NCI-H1105 (cell line): ENCODE measurements at regions not wholly inside any gene's neighbourhood (a gene's known extent, or its start where the extent isn't known, plus 50 kb on each side); places are given as distances from the start of the nearest gene placed in this dataset.
"Not testable (repeated sequence)": the region's sequence is repeated elsewhere in the genome, so short reads cannot be mapped to it uniquely, and the experiment has no call there.

Experiments used
- DNase-seq: peaks from one replicate; lab custom pipeline; 2025; lab: John Stamatoyannopoulos, UW

DNA sequence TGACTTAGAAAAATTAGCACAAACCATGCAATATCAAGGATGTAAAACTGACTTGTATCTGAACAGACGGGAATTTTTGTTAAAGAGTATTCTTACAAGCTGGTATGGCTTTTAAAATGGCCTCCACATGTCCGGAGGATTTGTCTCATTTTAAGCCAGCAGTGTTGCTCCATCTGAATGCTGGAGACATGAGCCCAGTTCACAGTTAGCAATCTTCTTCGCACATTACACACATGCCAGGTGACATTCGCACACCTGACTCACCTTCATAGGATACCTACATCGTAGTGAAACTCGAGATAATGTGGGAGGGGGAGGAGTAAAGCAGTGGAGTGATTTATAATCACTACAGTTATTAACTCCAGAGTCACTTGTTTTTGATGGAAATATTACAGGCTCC is 231.8 kb upstream of the RBBP8 start:
- no peak for DNase-seq

DNA sequence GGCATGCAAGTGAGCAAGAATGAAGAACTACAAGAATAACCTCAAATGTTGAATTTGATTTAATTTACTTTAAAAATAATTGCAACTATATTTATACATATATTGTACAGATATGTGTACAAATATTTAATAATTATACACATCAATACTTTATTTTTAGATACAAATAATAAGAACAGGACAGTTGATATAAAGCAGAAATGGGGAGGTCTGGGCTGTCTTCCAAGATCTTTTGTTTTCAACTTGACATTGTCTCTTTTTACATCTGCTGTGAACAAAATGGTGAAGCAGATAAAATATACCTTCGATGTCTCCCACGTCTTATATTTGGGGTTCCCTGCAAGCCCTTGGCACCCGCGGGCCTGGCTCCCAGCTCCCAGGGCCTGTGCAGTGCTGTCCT is 231.3 kb upstream of the RBBP8 start:
- no peak for DNase-seq

DNA sequence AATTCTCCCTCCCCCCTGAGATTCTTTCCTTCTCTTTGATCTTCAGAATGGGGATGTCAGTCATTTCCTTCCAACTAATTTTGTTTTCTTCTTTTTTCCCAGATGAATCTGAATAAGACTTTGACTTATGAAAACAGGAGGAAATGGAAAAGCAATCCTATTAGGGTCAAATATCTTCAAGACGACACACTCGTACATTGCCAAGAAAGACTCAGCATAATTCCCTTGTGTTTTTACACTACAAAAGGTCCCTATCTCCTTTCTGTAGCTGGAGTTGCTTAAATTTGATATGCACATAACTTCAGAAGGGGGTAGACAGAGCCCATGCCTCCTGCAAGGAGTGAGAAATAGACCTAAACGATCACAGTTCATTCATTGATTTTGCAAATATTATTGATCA is 230.3 kb upstream of the RBBP8 start:
- no peak for DNase-seq

DNA sequence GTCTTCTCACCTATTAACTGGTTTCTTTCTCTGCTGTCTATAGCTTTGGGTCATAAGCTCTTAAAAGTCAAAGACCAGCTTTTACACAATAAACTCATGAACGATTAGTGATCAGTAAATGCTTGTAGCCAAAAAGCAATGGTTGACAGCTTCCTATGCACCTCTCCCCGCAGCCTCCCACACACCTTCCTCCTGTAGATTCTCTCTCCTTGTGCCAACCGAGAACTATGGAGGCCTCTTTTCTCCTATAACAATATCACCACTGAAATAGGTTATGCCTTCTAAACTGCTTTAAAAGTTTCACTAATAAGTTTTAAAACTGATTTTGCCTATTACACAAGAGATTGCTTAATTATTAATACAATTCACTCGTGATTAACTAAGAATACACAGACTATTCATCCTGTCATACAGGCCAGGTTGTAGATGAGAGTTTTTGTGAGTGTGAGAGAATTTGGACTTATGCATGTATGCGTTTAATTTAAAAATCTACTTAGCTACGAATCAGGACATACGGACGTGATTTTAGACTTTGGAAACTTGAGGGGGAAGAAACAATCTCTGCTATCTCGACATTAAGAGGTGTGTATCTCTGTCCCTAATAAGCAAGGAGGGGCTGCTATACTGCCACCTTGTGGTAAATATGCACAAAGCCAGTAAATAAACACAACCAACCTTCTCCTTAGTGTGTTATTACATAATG is 229.1 kb upstream of the RBBP8 start:
- DNase-seq = peak; percentile 25

DNA sequence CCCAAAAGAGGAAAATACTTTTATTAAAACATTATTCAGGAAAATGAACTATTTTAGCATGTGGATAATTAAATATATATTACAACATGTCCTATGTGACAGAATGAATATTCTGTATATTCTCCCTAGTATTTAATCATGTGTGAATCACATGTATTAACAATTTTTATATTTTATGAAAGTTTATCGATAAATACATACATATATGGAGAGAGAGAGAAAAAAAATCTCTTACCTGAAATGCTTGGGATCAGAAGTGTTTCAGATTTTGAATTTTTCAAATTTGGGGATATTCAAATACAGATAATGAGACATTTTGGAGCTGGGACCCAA is 228.6 kb upstream of the RBBP8 start:
- DNase-seq = no peak

DNA sequence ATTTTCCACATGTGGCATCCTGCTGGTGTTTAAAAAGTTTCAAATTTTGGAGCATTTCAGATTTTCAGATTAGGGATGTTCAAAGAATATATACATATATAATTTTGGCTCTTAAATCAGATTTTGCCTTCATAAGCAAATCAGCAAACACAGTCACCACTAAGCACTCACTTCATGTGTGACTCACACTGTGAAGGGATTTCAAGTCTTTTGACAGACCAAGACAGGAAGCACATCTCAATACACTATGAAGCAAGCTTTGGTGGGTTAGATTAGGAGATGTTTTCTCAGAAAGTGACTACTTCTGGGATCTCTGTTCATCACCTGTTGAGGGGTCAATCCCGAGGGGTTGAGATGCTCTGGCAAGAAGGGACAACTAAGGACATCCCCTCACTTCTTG is 227.8 kb upstream of the RBBP8 start:
- DNase-seq = no peak

DNA sequence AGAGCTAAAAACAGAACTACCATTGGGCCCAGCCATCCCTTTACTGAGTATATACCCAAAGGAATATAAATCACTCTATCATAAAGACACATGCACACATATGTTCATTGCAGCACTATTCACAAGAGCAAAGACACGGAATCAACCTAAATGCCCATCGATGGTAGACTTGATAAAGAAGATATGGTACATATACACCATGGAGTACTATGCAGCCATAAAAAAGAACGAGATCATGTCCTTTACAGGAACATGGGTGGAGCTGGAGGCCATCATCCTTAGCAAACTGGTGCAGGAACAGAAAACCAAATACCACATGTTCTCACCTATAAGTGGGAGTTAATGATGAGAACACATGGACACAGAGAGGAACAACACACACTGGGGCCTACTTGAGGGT is 227.1 kb upstream of the RBBP8 start:
- DNase-seq = not testable (repeated sequence)

DNA sequence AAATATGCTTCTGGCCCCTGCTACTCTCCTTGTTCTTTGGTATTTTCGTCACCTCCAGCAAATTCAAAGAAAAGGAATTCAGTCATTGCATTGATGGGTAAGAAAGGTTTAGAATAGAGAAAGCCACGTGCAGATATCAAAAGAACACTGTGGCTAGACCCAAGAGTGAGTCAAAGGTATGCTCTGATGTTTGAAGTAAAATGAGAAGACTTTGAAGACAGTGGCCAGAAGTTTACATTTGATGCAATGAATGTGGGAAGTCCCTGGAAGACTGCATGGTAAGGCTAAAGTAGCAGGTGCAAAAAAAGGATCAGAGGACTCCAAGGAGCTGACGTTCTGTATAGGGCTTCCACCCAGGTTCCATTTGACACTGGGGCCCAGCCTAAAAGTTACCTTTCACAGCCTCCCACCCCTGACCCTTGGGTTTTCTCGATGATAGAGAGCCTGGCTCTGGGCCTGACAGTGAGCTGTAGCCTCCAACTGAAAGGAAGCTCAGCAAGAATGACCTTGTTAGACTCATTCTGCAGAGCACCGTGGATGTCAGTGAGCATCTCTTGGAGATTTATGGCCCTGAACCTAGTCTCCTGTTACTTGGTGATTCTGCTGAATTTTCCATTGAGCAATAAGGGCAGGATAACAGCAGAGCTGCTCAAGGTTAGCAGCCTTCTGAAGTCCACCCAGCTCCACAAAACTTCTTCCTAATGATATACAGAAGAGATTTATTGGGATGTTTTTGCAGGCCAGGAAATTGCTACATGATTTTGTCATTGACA is 223.7 kb upstream of the RBBP8 start:
- no peak for DNase-seq

DNA sequence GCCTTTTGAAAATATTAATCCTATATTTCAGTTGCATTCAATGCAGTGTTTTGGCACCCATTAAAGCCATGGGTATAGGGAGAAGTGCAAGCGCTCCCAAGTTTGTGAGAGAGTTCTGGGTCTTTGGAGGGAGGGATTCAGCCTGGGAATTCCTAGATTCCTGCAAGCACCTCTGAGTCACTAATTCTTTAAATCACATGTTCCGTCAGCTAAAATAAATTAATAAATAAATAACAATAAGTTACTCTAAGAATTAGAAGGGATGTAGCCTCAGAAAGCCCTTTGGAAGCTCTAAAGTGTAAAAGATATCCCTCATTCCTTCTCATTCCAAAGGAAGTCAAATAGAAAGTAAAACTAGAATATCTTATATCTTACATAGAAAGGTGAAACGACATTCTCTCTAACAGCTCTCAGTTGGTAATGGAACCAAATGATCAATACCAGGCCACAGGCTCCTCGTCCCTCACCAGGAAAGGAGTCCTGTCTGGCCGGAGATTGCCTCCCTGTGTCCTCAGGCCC is 222.4 kb upstream of the RBBP8 start:
- DNase-seq = no peak

DNA sequence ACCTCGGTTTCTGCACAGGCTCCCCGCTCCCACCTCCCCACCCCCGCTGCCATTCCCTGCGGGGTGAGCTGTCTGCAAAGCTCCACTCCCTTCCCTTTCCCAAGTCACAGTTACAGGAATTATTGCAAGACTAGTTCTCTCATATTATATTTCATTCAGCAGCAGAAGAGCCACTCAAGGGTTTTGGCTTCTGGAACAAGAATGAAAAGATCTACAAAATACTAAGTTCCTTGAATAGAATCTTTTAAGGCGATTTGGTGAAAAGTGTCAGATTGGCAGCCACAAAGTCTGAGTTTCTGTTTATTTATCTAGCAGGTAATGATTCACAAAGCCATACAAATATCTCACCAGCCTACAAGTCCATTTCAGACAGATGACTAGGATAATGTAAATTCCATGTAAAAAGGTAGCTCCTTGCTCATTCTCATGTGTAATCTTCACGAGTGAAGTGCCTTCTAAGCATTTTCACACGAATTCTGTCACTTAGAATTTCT is 221.9 kb upstream of the RBBP8 start:
- no peak for DNase-seq

DNA sequence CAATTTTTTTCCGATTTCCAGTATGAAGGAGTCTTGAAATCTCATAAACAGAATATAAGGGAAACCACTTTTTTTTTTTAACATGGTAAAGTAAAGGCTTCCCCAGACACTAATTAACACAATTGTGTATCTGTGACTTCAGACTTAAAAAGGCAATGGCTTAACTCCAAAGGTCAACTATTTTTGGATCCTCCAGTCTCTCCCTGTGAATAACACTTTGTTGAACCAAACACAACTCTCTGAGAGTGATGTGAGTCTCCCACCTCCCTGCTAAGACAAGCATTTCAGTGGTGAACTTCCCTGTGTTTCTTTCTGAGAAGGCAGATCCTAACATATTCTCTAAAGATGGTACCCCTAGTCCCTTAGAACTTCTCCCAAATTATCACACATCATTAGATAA is 219.6 kb upstream of the RBBP8 start:
- DNase-seq = no peak

DNA sequence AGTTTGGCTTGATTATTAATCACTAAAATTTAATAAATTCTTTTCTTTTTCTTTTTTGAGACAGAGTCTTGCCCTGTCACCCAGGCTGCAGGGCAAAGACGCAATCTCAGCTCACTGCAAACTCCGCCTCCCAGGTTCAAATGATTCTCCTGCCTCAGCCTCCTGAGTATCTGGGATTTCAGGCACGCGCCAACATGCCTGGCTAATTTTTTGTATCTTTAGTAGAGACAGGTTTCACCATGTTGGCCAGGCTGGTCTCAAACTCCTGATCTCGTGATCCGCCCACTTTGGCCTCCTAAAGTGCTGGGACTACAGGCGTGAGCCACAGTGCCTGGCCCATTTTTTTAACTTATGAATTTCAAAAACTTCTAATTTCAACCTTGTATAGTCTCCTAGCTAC is 215.6 kb upstream of the RBBP8 start:
- not testable (repeated sequence) for DNase-seq

DNA sequence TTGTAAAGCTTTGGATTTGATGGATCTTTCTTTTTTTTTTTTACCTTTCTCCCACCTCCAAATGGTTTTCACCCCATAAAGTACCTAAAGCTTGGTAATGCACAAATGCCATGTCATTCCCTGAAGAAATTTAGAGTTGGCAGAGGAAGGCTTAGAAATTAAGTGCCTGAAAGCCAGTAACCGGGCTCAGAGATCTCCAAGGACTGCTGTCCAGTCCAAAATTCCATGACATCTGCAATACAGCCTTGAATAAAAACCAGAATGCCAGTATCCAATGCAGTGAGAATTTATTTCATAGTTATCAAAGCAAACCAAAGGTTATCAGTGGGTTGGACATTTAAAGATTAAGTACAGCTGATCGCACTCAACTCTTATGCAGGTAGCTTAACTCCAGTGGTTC is 209.9 kb upstream of the RBBP8 start:
- DNase-seq = no peak

DNA sequence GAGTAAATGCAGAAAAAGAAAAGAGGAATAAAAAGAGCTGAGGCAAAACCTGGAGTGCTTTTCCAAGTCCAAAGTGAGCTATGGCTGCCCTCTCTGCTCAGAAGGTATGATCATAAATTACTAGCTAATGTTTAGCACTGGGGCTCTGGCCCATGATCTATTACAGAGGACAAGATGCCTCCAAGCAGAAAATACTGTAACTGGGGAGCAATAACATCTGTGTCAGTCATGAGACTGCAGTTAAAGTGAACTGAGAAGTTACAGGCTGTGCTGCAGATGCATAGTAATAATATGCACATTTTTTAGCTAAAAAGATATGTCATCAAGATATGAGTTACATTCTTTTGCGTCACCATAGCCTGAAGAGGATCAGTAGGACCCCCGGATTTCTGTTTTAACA is 209.4 kb upstream of the RBBP8 start:
- DNase-seq = no peak

DNA sequence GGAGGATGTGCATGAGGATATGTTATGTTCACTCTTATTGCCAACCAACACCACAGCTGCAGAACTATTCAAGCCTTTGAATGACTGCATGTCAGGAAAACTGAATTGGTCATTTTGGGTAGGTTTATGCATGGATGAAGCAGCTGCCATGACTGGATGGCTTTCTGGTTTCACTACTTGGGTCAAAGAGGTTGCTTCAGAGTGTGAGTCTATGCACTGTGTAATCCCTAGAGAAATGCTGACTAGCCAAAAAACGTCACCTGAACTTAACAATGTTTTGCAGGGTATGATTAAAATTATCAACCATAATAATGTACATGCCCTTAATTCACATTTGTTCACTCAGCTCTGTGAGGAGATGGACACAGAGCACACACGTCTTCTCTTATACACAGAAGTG is 206.7 kb upstream of the RBBP8 start:
- no peak for DNase-seq

DNA sequence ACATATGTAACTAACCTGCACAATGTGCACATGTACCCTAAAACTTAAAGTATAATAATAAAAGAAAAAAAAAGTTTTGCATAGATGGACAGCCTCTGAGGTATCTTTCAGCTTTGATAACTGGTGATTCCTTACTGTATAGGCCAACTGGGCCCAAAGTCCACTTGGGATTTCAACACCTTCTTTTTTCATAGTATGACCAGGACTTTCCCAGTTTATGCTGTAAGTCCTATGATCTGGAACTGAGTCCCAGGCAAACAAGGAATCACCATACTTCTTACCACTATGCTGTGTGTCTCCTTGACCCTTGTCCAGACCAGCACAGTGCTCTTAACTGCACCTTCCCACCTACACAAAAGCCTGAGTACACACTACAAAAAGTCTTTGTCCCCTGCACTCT is 205.1 kb upstream of the RBBP8 start:
- no peak for DNase-seq

DNA sequence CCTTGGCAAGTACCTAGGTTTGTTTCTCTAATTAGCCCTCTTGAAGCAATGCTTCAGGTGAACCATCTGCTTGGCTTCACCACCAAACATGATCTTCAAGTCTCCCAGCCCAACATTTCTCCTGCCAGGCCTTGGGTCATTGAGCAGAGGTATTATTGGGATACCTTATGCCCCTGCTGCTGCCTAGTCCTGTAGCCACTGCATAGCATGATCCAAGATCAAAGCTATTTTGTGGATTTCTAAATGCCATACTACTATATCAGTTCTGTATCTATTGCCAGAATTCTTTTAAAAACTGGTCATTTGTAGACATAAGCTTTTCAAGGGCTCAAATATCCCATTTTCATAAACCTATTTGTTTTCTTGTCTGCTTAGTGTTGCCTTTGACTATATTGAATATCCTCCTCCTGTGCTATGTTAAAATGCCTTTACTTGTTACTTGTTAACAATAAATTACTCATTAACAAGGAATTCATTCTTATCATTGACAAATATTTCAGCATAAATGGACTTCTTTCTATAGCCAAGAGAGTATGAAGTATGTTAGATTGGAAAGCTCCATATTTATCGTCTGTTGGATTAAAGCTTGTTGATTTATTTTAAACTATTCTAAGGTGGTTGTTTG is 204.5 kb upstream of the RBBP8 start:
- DNase-seq = no peak

DNA sequence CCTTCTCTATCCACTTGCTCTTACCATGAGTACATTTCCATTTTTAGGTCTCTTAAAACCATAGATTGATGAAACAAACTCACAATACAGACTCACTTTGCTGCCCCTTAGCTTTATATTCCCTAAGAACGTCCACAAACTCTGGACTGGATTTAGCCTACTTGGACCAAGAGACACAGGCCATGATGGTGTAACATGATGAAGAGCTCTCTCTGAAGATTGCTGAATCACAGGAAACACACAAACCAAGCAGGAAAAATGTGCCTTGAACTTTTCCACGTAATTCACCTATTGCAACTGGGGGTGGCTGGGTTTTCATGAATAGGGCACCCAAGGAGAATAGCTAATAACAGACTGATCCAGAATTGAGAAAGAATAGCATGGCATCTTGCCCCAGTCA is 201.7 kb upstream of the RBBP8 start:
- DNase-seq = no peak

DNA sequence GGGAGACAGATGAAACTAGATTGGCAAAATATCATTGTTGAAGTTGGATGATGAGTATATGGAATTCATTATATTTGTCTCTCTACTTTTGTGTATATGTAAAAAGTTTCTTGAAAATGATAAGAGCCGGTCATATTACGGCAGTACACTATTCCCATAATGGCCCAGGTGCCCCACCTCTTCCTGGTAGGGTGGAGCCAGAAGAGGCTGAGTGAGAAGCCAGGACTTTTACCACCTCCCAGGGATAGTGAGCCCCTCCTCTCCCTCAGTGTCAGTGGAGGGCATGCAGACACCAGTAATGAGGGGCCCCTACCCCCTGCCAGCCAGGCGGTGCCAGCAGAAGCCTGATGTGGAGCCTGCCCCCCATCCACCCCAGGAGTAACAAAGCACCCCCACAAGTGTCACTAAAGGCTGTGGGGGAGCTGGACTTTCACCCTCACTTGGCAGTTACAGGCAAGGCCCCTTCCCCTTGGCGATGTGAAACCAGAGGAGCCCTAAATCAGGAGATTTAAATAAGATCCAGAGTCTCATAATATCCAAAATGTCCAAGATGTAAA is 198.9 kb upstream of the RBBP8 start:
- DNase-seq = no peak

DNA sequence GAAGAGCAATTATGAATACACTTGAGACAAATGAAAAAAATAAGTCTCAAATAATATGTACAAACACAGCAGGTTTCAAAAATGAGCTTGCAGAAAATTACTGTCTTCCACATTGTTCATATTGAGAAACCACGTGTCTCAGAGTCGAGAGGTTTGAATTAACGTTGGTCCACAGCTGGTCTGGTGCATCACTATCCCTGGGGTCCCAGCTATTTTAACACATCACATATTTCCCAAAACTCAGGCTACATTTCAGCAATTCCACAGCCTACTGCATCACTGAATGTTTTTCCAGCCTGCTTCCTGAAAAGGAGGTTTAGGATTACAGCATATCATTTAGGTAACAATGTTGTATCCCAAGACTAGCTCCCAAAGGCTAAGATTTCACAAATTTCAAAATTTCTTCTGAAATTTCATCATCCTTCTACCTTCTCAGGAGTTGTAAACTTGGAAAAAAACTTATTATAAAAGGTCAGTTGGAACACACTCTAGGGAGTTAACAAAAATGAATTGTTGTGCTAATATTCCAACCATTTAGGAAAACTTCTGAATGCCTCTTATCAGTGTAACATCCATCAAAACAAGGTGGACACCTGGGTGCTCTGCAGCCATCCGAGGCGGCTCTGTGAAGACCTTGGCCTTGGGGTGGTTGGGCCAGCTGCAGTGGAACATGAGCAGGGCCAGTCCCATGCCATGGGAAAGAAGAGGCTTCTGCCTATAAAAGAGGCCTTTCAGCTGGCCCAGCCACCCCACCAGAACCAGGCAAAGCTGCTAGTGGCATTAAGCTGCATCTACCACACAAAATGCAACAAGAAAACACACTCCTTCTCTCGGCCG is 198.1 kb upstream of the RBBP8 start:
- DNase-seq = no peak

DNA sequence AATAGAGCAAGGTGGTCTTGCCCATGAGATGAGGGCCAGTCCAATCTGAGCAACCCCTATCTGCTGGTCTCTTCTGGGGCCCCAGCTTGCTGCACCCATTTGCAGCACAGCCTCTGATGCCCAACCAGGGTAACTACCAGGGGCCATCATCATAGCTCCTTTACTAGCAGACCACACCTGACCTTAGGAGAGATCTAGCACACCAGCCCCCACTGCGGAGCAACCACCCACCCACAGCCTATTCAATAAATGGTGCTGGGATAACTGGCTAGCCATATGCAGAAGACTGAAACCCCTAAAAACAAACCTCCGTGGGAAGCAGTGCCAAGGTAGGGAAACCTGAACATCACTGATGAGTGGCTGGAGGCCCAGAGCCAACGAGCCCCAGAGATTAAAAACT is 196.1 kb upstream of the RBBP8 start:
- DNase-seq = no peak

DNA sequence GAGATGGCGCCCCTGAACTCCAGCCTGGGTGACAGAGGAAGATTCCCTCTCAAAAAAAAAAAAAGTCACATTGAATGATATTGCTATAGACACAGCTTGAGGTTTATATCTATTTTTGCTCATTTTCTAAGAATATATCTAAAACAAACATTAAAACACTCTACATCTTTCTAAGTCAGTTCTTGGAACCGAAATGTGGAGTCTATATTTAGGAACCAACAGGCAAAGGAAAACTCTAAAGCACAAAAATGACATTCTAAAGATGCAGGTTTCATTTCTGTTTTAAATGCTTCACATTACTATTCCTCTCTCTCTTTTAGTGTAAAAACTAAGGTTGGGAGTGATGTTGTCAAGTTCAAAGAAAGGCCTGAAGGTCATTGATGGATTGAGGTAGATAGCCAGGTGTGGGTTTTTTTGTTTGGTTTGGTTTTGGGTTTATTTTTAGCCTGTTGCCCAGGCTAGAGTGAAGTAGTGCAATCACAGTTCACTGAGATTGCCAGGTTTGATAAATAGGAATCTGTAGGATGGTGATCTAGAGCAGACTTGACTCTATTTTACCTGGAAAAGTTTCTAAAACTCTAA is 194.0 kb upstream of the RBBP8 start:
- no peak for DNase-seq
